Forelimb muscle (tissue), 1 donor: ENCODE measurements at regions not wholly inside any gene's neighbourhood (a gene's known extent, or its start where the extent isn't known, plus 50 kb on each side); places are given as distances from the start of the nearest gene placed in this dataset.
"Not testable (repeated sequence)": the region's sequence is repeated elsewhere in the genome, so short reads cannot be mapped to it uniquely, and the experiment has no call there.

Experiments used
- DNase-seq: peaks from one replicate; pipeline ENCODE4 v3.0.0-alpha.2; 2013; ENCODE audit warnings: low read depth

GRCh38 chr15:37416103-37416502 is 315.8 kb upstream of the MEIS2 start:
- no peak for DNase-seq

DNA sequence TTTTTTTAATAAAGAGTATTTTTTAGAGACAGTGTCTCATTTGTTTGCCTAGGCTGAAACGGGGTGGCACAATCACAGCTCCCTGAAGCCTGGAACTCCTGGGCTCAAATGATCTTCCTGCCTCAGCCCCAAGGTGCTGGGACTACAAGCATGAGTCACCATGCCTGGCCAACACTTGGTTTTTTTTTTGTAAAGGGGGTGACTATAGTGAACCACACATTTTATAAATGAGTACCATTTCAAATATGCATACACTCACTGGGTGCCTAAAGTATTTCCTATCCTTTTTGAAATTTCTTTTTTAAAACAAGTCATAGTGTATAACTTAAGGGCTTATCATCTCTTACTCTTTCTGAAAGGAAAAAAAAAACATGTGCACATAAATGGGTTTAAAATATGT is 325.2 kb upstream of the MEIS2 start:
- no peak for DNase-seq

GRCh38 chr15:37427393-37427792 is 327.0 kb upstream of the MEIS2 start:
- DNase-seq, result not testable (repeated sequence)

- DNase-seq, result no peak
Measured at GRCh38 chr15:37446921-37447320, 346.6 kb upstream of the MEIS2 start.

DNA sequence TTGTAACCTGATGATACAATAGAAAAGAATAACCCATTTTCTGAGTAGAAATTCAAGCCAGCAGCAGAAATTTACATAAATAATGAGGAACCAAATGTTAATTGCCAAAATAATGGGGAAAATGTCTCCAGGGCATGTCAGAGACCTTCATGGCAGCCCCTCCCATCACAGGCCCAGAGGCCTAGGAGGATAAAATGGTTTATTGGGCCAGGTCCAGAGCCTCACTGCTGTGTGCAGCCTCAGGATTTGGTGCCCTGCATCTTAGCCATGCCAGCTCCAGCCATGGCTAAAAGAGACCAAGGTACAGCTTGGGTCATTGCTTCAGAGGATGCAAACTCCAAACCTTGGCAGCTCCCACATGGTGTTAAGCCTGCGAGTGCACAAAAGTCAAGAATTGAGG is 352.1 kb upstream of the MEIS2 start:
- no peak for DNase-seq

DNA sequence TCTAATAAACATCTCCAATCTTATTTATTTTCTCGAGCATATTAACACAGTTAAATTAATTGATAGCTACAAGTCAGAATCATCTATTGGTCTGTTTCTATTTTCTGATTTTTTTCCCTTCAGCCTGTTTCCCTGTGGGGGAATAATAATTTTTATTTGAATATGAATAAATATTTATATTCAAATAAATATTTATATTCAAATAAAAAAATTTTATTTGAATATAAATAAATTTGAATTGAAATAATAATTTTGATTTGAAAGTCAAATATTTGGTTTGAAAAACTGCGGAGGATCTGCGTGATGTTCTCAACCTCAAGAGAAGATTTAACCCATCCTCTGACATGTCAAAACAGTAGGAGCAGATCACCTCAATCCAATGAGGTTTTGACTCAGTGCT is 380.1 kb upstream of the MEIS2 start:
- DNase-seq, result no peak

GRCh38 chr15:37481126-37481525 is 380.8 kb upstream of the MEIS2 start:
- DNase-seq, result no peak

GRCh38 chr15:37483779-37484178 is 383.4 kb upstream of the MEIS2 start:
- no peak for DNase-seq

DNA sequence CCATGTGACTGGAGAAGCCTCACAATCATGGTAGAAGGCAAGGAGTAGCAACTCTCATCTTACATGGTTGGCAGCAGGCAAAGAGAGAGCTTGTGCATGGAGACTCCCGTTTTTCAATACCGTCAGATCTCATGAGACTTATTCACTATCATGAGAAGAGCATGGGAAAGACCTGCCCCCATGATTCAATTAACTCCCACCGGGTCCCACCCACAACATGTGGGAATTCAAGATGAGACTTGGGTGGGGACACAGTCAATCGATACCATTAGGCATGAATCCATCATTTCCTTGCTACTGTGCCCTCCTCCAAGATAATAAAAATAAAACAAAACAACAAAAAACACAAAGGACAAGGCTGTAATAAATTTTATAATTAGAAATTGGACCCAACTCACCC is 384.7 kb upstream of the MEIS2 start:
- no peak for DNase-seq

DNA sequence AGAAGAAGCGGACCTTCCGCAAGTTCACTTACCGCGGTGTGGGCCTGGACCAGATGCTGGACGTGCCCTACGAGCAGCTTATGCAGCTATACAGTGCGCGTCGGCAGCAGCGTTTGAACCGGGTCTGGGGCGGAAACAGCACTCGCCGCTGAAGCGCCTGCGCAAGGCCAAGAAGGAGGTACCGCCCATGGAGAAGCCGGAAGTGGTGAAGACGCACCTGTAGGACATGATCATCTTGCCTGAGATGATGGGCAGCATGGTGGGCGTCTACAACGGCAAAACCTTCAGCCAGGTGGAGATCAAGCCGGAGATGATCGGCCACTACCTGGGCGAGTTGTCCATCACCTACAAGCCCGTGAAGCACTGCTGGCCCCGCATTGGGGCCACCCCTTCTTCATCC is 390.4 kb upstream of the MEIS2 start:
- no peak for DNase-seq

DNA sequence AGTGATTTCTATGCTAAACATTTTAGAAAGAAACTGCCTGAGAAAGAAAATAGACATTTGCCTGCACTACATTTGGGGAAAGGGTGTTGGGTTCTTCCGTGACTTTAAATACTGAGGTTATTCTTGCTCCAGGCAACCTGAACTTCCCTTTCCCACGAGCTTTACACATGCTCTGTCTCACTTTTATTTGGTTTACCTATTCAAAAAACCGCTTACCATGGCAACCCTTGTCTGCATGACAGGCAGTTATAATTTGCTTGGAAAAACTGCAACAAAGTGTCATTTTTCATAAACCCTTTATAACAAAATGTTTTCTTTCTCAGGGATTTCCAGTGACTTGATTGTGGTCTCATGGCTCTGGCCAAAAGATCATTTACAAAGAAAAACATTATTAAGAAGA is 416.3 kb upstream of the MEIS2 start:
- DNase-seq, result no peak

DNA sequence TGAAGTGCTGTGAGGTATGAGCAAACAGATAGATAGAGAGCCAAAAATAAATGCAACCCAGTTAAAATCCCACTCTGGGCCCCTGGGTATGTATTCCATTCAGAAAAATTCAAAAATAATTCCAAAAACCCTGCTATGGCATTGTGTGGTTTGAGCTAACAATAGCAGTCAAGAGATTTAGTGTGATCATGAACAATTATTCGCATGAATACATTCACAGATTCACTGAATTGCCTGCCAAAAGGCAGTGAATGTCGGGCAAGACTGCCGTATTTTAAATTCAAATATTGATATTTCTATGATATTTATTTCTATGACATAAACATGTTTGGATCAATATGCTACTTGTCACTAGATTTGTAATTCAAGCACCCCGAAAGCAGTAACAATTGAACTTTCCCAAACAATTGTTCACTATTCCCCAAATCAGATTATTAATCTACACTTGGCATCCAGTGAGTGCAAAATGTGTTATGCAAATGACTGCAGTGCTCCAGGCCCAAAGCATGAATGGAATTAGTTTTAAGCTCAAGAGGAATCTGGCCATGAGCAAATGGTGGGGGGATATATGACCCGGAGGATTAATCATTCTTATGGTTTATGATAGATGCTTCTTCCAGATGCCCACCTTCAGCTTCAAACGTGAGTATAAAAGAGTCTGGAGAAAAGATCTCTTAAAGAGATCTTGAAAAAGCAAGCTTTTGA is 417.0 kb upstream of the MEIS2 start:
- DNase-seq, result no peak

DNA sequence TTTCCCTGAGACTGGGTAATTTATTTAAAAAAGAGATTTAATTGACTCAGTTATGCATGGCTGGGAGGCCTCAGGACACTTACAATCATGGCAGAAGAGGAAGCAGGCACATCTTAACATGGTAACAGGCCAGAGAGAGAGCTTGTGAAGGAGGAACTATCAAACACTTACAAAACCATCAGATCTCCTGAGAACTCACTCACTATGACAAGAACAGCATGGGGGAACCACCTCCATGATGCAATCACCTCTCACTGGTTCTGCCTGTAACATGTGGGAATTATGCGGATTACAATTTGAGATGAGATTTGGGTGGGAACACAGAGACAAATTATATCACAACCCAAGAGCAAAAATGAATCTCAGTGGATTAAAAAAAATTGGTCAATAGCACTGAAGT is 416.0 kb upstream of the TMCO5A start:
- DNase-seq, result no peak

- DNase-seq, result no peak
Measured at GRCh38 chr15:37520026-37520425, 414.4 kb upstream of the TMCO5A start.

DNA sequence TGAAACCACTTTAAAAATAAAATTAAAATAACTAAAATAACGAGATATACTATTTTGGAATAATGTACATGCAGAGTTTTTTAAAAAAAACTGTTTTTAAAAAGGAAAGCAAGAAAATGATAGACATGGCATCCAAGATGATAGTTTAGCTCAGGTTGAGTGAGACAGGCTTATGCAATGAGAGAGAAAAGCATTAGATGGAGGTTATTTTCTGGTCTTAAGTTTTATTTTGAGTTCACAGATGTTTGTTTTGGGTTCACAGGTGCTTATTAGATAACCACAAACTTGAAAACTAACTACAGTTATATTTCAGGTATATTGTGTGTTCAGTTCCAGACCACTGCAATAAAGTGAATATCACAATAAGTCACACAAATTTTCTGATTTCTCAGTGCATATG is 413.6 kb upstream of the TMCO5A start:
- no peak for DNase-seq

DNA sequence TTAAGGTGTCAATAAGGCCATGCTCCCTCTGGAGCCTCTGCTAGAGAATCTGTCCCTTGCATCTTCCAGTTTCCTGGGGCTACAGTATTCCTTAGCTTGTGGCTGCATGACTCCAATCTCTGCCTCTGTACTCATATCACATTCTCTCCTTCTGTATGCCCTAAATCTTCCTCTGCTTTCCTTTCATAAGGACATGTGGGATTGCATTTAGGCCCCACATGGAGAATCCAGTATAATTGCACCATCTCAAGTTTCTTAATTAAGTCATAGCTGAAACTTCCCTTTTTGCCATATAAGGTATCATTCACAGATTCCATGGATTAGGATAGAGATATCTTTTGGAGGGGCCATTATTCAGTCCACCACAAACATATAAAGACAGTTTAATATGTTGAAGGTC is 409.8 kb upstream of the TMCO5A start:
- no peak for DNase-seq

DNA sequence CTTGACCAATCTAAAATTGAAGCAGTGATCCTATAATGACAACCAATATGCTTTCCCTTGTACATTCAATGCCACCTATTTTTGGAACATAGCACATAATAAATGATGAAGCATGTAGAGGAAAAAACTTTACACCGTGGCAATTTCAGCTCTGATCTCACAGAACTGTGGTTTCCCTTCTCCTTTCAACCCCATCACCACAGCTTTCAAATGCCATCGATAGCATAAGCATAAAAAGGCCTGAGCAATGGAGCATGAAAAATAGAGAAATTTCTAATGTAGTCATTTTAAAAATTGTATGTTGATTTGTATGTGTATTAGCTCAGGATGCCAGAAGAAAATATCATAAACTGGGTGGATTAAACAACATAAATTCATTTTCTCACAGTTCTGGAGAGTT is 406.0 kb upstream of the TMCO5A start:
- no peak for DNase-seq

GRCh38 chr15:37536967-37537605 is 397.4 kb upstream of the TMCO5A start:
- no peak for DNase-seq

DNA sequence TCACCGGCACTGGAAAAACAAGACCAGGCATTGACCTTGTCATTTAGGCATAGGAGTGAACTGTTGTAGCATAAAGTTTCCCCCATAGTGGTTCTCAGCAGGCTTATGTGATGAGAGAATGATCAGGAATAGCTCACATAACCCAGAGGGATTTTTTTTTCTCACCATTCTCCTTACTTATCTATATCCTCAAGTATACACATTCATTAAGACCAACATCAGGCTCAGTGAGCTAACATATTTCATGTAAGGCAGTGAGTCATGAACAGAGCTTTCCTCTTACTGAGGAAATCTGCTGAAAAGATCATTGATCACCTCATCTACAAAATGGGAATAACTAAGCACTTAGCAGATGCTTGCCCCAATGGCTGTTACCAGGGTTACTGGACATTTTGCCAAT is 396.6 kb upstream of the TMCO5A start:
- no peak for DNase-seq

GRCh38 chr15:37548116-37548515 is 386.3 kb upstream of the TMCO5A start:
- DNase-seq, result no peak

DNA sequence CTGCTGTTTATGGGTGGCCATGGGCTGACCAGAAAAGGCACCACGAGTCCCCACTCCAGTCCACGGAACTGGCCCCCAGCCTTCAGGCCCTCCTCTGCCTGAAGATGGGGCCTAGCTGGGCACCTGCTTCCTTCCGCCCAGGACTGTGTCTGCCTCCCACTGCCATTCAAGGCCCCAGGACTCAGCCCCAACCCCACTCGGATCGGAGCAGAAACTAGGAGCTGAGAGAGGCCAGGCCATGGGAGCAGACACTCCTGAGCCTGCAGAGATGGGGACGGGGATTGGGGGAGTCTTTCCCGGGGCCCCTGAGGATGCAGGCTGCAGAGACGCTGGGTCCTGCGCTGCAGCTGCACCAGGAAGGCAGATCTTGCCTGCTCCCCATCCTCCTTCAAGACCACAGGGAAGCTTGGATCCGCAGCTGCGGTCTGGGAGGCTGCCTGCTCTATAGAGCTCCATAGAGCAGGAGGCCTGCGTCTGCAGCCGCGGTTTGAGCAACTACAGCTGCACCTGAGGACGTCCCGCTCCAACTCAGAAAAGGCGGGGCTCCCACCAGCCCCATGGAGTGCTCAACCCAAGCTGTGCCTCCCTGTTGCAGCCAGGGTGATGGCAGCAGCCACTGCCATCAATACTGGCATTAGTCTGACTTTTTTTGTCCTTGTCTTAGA is 383.9 kb upstream of the TMCO5A start:
- DNase-seq, result no peak

- no peak for DNase-seq
Measured at GRCh38 chr15:37572401-37572800, 362.0 kb upstream of the TMCO5A start.

GRCh38 chr15:37574985-37575384 is 359.5 kb upstream of the TMCO5A start:
- no peak for DNase-seq
